Stimulated activated CD4-positive, alpha-beta T cell treated with anti-CD3 and anti-CD28 coated beads, TNF-alpha, amount 100 ng/mL, for 48 hours (primary cell): ENCODE measurements at regions not wholly inside any gene's neighbourhood (a gene's known extent, or its start where the extent isn't known, plus 50 kb on each side); places are given as distances from the start of the nearest gene placed in this dataset.
A peak's percentile ranks its signal among the peaks of the same experiment; 100 is the strongest.

Source experiments
- DNase-seq, 3 donors: peaks; one replicate each; pipeline ENCODE4 v3.0.0-alpha.2; 2020; ENCODE audit warnings: low read depth in 3 of 3

DNA sequence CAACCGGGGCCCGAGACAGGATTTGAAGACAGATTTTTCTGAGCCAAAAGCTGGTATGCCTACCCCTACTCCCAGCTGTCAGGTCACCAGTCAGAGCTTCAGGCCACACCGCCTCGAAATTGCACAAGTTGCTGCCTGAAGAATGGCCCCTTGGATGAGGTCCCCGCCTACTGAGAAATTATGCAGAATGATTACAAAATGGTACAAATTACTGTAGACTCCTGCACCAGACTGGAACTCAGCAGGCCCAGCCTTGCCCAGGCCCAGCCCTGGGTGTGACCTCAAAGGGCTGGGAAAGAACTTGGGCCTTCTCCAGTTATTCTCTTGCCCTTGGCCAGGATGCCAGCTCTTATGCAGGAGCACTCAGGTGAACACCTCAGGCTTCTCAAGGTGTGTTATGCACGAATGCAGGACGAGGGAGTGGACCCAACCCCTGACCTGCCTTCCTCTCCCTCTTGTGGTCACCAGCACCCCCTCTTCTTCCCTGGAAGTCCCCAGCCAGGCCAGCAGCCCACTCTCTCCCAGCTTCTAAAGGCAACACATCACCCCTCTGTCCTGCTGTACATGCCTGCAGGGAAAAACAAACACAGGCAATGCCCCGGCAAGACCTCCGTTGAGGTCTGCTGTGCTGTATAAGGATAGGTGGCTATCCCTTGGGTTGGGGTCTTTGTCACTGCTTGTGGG lies 88.7 kb upstream of the NAA20 start:
- no peak for DNase-seq

DNA sequence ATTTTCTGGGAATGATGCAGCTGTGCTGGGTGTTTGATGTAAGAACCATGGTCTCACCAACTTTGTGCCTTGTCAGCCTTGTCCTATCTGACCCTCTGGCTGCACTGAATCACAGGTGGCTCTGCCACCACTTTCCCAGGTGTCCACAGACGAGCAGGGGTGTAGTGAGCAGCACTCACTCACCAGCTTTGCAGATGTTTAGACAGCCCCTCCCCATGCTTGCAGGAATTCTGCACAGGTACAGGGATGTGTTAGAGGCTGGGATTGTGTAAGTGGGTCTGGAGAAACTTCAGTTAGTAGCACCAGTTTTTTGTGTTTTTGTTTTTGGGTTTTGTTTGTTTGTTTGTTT lies 88.2 kb upstream of the NAA20 start:
- DNase-seq: no peak

DNA sequence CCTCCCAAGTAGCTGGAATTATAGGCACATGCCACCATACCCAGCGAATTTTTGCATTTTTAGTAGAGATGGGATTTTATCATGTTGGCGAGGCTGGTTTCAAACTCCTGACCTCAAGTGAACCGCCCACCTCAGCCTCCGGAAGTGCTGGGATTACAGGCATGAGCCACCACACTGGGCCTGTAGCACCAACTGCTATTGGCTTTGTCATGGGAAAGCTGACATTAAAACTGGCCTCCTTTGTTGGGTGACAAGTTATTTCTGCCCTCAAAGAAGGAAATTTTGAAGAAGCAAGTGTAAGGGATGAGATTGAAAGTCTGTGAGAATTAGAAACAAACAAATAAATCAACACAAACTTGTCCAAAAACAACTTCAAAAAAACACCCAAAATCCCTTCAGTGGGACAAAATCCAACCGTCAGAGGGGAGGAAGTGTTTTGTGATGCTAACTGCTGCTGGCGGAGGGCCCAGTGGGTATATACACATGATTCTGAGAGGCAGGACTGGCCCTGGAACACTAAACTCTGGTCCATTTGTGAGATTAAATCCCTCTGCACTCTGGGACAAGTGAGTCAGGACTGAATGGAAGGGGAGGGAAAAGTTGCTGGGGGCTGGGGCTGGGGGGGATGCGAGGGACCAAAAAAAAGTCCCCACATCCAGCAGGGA lies 87.5 kb upstream of the NAA20 start:
- DNase-seq: no peak

DNA sequence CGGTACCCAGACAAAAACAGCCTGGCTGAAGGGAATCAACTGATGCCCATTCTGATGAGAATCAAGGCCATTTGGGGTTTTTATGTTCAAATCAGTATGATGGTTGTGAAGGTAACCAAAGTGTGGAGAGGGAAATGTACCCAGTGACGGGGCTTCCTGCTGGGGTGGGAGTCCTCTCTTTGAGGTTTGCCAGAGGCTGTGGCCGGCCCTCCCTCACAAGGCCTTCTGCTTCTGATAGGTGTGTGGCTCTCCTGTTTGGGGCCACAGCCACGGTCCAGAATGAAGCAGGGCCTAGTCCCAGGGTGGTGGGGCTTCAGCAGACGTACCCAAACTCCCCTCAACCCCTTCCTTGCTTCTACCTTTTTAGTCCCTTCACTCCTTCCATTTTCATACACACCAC lies 86.7 kb upstream of the NAA20 start:
- DNase-seq: no peak

DNA sequence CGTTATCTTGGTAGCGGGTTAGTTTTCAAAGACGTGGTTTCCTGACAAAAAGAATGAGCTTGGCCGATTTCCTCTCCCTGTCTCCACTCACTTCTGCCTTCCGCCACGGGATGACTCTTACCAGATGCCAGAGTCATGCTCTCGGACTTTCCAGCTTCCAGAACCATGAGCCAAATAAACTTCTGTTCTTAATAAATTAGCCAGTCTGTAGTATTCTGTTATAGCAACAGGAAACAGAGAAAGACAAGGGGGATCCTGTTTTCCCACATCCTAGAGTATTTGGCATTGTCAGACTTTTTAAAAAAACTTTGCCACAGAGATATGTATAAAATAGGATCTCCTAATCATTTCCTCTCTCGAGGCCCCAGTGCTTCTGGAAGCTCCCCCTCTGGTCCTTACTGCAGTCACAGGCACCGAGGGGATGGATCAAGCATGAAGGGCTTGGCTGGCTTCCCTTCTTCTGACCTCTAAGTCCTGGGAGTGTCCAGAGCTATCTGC lies 84.9 kb upstream of the NAA20 start:
- DNase-seq: no peak

DNA sequence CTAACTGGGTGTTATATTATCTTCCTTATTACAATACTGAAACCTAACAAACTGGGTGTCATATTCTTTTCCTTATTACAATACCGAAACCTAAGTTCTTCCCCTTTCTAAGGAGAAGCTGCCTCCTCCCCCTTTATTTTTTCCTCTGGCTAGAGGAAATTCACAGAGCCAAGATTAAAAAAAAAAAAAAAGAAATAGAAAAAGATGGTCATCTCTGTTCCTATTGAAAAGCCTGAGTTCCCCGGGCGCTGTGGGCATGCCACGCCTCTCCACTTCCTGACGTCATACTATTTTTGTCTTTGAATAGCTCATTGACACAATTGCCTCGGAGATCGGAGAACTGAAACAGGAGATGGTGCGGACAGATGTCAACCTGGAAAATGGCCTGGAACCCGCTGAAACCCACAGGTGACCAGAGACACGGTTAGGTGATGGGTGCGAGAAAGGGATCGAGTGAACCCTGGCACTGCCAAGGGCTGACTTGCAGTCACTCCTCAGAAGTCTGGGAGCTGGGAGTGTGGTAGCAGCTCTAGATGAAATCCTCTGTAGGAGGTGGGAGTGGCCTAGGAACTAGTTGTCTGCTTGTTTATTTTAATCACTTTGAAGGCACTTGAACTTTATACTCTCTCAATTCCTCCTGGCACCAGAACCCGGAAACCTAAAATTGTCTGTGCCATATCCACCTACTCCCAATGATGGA lies 82.2 kb upstream of the NAA20 start:
- no peak for DNase-seq

DNA sequence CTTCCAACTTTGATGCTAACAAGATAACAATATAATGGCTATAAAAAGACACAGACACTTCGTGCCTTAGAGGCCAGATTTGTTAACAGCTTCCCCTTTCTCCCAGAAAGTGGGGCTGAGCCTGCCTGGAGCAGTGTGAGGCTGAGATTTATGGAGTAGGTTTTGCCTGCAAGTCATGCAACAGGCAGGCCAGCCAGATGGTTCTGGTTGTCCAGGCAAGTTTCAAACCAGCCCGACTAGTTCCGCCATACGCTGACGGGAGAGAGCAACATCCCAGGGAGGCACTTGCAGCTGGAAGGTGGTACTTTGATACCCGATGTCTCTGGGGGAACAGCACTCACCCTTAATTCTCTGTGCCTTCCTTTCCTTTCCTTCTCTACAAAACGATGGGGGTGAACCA lies 81.3 kb upstream of the NAA20 start:
- DNase-seq: no peak

DNA sequence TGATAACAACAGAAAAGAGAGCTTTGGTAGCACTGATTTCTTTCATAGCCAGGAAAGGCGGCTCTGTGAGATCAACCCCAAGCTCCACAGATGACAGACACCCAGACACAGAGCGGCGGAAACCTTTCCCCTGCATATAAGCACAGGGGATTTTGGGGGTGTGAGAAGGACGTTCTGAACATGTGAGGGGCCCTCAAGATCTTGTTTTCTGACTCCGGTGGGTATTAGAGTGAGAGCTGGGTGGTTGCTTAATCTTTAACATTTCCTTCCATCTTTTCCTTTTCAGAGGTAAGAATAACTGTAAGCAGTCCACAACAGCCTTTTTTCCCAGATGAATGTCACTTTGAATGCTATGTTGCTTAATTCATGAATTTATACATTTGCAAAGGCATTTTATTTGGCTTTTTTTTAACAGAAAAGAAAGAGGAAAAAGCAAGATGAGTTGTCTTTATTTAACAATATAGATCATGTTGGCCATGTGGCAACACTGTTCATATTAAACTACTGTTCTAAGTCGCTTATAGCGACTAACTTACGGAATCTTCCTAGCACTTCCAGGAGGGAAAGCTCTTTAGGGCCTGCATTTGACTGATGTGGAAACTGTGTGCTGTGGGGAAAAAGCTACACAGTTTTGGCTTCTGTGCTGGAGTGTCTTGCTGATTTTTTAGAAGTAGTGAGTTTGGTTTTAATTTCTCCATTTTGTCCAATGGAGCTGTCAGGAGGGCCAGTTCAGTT lies 80.5 kb upstream of the NAA20 start:
- DNase-seq: no peak

DNA sequence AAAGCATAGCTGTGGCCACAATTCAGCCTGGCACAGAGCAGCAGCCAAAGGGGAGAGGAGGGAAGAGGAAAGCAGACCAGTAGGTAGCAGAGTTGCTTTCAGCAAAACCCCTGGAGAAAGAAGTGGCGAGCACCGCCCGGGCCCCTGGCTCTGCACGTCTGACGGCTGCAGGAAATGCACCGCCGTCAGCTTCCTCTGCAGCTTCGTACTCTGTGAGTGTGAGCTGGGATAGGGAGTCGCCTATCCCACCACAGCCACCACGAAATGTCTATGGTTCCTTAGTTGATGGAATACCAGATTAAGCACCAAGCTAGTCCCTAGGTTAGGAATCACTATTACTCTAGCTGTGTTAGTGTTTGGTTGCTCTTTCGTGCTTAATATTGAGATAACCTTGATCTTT lies 79.9 kb upstream of the NAA20 start:
- no peak for DNase-seq

DNA sequence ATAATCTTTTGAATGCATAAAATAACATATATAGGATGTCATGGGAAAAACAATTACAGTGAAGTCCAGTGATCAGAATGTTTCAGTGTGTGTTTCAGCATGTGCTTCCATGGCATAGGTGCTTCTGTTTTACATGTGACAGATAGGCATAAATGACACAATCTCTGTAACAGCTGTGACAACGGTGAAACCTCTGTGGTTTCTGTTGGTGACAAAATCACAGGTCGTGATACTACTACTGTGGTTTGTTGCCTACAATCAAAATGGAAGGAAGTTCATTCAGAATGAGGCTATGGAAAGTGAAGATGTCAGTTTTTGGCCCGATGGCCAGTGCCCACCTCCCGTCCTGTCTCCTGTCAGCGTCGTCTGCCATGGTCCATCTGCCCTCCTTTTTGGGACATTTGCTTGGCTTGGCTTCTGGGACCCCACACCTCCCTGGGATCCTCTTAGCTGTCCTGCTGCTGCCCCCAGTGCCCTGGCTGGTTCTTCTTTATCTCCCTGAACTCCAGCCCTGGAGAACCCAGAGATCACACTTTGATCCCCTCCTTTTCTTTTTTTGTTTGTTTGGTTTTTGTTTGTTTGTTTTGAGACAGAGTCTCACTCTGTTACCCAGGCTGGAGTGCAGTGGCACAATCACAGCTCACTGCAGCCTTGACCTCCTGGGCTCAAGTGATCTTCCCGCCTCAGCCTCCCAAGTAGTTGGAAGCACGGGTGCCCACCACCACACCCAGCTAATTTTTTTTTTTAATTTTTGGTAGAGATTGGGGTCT lies 79.3 kb upstream of the NAA20 start:
- no peak for DNase-seq

DNA sequence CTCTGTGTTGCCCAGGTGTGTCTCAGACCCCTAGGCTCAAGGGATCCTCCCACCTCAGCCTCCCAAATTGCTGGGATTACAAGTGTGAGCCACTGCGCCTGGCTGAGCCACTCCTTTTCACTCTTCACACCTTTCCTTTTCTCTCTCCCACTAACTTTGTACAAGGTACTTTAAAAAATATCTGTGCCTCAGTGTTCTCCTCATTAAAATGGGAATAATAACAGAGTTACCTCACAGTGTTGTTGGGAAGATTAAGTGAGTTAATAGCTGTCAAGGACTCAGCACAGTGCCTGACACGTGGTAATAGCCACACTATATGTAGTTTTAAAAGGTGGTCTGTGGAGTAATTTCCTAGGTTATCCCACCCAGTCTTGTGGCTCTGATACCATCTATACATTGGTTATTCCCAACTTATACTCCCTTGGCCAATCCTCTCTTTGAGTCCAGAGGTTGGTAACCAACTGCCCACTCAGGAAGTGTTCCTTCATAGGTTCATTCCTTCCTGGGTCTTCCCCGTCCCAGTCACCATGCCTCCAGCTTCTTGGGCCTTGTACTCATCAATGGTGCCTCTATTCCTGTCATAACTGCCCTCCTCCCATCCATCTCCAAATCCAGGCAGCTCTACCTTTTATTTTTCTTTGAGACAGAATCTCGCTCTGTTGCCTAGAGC lies 78.6 kb upstream of the NAA20 start:
- DNase-seq: no peak

DNA sequence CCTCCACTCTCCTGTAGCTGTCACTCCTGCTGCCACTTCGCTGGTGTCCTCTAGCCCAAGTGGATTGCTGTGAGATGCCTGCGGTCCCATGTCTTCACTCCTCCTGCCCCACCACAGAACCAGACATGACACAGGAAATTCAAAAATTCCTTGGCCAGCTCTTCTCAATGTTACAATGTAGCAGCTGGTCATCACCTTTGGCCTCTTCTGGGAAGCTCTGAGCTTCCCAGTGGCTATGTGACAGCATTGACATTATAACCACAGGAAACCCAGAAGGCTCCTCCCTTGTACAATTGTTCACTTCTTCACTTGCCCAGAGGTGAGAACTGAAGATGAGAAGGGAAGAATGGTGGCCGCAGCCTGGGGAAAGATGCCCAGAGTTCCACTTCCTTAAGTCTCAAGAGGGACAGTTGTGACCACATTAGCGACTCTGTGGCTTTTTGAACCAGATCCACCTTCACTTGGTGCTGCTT lies 76.1 kb upstream of the NAA20 start:
- DNase-seq: no peak

DNA sequence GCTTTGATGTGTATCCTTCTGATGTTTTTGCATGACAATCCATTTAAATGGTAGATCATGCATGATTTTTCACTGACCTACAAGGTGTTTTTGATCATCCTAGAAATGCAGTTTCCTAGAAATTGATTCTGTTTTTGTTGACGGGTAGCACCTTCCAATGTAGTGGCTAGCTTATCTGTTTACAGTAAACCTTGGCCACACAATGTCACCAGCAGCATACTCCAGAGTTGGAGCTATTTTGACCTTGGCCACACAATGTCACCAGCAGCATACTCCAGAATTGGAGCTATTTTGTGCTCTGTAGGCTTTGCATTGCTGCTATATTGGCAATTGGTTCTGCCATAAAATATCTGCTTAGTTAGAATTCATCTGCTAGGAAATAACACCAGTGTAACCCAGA lies 74.6 kb upstream of the NAA20 start:
- DNase-seq: no peak

DNA sequence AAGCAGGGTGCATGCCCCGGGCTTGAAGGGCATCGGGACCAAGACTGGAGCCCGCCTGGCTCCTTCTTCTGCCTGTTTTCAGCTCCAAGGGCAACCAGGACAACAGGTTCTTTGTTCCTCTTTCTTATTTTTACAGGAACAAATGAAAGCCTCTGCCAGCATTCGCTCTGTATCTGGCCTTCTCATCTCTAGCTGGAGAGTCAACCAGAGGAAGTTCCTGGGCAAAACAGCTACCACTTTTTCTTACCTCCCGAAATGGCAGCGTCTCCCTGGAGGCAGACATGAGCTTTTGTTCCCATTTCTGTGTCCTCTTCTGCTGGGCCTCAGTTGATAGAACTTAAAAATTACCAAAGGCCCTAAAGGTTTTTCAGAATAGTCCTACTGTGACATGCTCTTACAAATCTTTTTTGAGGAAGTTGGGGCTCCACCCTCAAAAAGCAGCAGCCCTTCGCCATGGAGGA lies 74.1 kb upstream of the NAA20 start:
- DNase-seq: no peak

DNA sequence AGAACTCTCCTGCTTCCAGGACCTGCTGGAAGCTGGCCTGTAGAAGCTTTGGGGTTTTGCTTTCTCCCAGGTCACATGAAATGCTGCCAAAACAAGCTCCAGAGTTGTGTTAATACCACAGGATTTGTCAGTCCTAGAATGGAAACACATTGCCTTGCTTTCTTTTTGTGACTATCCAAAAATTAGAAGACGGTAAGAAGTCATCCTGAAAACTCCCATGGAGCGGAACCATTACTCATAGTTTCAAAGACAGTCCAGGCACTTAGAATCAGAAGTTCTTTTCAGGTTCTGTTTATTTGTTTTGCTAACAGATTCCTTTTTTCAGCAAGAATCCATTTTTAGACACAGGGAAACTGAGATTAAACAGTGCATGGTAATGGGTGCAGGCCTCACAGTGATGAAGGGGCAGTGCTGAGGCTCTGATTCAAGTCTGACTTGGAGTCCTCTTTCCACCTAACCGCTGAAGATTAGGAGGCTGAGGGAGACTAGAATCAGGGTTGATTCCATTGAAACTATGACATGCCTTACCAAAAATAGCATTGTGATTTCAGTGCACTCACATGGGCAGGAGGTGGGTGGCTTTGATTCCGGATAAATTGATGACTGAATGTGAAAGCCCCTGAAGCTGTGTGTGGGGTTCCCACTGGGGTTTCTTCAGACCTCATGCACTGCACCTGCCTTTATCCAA lies 72.2 kb upstream of the NAA20 start:
- peak; percentile 8 to 40 (median 16) for DNase-seq

DNA sequence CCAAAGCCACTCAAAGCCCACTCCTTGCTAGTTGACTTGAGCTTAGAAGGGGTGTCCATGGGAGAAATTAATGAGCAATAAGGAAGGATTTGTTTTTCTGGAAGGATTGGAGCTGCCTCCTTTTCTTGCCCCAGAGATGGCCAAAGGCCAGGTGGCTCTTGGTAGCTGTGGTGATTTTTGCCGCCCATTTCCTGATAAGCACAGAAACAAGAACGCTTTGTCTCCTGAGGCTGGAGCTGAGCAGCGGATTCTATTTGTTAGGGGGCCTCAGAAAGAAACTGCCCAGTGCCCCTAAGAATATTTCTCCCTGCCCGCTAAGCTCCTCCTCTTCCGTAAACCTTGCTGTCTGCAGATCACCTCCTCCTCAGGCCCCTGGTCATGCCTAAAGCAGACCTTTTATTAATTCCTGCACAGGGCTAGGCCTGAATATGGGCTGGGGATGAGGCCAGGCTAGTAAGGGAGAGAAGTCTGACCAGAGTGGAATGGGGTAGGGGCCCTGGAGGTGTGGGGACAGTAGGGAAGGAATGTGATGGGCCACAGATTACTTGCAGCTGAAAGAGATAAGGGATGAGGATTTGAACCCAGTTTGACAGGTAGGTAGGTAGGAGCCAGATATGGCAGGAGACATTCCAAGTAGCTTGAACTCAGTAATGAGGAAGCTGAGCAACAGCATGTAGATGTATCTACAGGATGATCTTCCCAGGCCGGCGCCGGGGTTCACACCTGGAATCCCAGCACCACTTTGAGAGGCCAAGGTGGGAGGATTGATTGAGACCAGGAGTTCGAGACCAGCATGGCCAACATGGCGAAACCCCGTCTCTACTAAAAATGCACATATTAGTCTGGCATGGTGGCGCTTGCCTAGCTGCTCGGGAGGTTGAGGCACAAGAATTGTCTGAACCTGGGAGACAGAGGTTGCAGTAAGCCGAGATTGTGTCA lies 71.2 kb upstream of the NAA20 start:
- no peak for DNase-seq

DNA sequence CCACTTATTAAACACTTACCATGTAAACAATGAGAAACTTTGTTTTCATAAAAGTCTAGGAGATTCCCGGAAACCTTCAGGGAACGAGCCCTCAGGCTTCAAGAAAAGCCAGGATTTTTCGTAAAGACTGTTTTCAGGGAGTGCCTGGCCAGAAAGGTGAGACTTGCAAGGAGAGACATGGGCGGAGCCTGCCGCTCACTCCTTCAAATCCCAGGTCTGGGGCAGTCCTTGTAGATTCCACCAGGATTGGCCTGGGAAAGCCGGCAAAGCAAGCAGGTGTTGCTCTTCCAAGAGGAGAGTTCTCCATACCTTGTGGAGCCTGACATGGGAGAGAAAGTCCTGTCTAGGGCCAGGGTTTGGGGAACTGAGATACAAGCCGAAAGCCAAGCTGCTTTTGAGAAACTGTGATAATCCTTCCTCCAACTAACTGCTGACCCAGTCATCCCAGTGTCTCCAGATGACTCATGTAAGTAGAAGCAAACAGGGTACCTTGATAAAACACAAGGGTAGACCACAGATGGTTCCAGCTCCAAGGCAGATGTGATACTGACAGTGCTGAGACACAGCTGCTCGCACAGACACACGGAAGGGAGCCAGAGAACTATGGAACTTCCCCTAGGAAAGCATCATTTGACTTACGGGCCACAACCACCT lies 69.4 kb upstream of the NAA20 start:
- no peak for DNase-seq

DNA sequence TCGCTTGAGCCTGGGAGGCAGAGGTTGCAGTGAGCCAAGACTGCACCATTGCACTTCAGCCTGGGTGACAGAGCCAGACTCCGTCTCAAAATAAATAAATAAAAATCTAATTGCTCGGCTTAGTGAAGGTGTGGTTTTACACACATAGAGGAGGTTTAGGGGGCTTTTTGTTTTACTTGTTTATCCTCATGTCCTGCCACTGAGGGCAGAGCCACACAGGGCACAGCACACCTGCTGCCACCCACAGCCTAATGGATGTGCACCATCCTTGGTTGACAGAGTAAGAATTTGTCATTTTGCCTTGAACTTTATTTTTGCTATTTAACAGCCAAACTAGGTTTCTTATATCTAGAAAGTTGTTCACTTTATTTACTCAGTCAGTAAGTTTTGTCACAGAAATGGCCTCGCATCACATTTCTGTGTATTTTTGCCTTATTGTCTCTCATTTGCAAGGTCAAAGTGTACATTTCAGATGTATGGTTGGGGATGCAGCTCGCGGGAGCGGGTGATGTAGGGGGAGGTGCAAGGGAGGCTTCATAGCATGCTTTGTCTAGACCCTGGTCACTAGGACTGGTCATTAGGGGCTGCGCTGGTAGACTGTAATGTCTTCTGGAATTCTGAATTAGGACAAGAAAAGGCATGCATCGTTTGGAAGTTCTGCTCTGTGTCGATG lies 67.8 kb upstream of the NAA20 start:
- DNase-seq: no peak
